ENCODE measurements at regions not wholly inside any gene's neighbourhood (a gene's known extent, or its start where the extent isn't known, plus 50 kb on each side); places are given as distances from the start of the nearest gene placed in this dataset.

DNA sequence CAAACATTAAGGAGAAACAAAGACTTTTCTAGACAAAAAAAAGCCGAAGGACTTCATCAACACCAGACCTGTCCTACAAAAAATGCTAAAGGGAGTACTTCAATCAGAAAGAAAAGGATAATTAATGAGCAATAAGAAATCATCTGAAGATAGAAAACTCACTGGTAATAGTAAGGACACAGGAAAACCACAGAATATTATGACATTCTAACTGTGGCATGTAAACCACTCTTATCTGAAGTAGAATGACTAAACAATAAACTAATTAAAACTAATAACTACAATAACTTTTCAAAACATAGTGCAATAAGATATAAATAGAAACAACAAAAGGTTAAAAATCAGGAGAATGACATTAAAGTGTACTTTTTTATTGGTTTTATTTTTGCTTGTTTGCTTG lies 584.5 kb upstream of the CCDC54 start:
- TF ChIP-seq EP300 (IDR thresholded peaks at IDR 0.05; ENCODE audit: borderline replicate concordance in 1 of 2, low read depth in 1 of 2, low read length in 1 of 2): no peak
- TF ChIP-seq, protein P1, sequence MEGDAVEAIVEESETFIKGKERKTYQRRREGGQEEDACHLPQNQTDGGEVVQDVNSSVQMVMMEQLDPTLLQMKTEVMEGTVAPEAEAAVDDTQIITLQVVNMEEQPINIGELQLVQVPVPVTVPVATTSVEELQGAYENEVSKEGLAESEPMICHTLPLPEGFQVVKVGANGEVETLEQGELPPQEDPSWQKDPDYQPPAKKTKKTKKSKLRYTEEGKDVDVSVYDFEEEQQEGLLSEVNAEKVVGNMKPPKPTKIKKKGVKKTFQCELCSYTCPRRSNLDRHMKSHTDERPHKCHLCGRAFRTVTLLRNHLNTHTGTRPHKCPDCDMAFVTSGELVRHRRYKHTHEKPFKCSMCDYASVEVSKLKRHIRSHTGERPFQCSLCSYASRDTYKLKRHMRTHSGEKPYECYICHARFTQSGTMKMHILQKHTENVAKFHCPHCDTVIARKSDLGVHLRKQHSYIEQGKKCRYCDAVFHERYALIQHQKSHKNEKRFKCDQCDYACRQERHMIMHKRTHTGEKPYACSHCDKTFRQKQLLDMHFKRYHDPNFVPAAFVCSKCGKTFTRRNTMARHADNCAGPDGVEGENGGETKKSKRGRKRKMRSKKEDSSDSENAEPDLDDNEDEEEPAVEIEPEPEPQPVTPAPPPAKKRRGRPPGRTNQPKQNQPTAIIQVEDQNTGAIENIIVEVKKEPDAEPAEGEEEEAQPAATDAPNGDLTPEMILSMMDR (IDR thresholded peaks at IDR 0.05): no peak
- TF ChIP-seq RCOR1 (IDR thresholded peaks at IDR 0.05; ENCODE audit: low read length): no peak
- no peak for TF ChIP-seq REST (IDR thresholded peaks at IDR 0.05; ENCODE audit: low read depth, low read length)
- no peak for TF ChIP-seq MEF2A (IDR thresholded peaks at IDR 0.05; ENCODE audit: borderline replicate concordance, low read depth)
- no peak for TF ChIP-seq EZH2phosphoT487 (IDR thresholded peaks at IDR 0.05; ENCODE audit: borderline replicate concordance, low read depth)
- no peak for TF ChIP-seq USF1 (IDR thresholded peaks at IDR 0.05; ENCODE audit: borderline replicate concordance, low read depth)
- TF ChIP-seq GATA2 (CRISPR knock-in tag; IDR thresholded peaks at IDR 0.05): no peak
- no peak for TF ChIP-seq USF2 (IDR thresholded peaks at IDR 0.05; ENCODE audit: borderline replicate concordance, low read depth, low read length)
- no peak for TF ChIP-seq POLR2AphosphoS5 (IDR thresholded peaks at IDR 0.05; ENCODE audit: low read depth, low read length)
- no peak for TF ChIP-seq FOXJ3 (CRISPR knock-in tag; IDR thresholded peaks at IDR 0.05)
- TF ChIP-seq ELF1 (IDR thresholded peaks at IDR 0.05): no peak
- TF ChIP-seq CHD2 (IDR thresholded peaks at IDR 0.05; ENCODE audit: low read length, partially characterized antibody): no peak
- no peak for TF ChIP-seq RAD21 (IDR thresholded peaks at IDR 0.05; ENCODE audit: low read length)

Data from SK-N-SH (cell line).